C1 segment of cervical spinal cord (tissue), 14 donors: ENCODE measurements at regions not wholly inside any gene's neighbourhood (a gene's known extent, or its start where the extent isn't known, plus 50 kb on each side); places are given as distances from the start of the nearest gene placed in this dataset.

Experiments used
- DNase-seq, 14 donors: peaks; one replicate each; lab custom pipeline; 2025; lab: John Stamatoyannopoulos, UW

- DNase-seq = no peak
Measured at GRCh38 chr2:150981826-150982225, 279.8 kb downstream of the RBM43 start.

GRCh38 chr2:150978053-150978452 lies 283.6 kb downstream of the RBM43 start:
- DNase-seq = no peak

- DNase-seq = no peak
Measured at GRCh38 chr2:150977296-150977695, 284.4 kb downstream of the RBM43 start.

GRCh38 chr2:150976604-150977003 lies 285.1 kb downstream of the RBM43 start:
- no peak for DNase-seq

DNA sequence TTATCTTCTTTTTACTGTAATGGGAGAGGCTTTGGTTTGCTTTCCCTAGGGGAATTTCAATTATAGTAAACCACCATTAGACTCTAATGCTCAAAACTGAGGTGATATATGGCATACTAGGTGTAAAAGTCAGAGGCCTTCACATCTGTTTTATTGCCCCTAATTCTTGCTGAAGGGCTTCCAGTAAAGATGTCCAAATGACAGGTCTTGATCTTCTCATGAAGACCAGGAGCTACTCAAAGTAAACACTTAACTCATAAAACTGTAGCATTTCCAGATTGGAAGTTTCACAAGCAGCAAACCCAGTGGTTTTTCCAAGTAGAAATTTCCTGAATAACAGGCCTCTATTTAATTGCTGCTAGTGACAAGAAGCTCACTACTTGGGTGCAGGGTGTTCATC lies 286.8 kb downstream of the RBM43 start:
- DNase-seq = no peak

DNA sequence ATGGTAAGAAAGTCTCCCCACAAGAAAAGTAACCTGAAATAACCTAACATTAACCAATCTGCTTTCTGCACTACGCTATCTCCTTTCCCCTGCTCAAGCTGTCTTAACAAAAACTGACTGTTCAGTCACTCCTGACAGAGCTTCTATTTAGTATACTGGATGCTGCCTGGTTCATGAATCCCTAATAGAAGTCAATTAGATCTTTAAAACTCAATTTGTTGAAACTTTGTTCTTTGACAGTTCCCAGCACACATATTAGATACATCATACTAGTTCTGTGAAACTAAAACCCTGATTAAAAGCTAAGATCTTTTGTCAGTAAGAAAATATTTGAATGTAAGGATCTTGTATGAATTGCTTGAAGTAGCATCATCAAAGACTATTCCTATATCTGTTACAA lies 287.4 kb downstream of the RBM43 start:
- DNase-seq = no peak

- no peak for DNase-seq
Measured at GRCh38 chr2:150971910-150972309, 289.8 kb downstream of the RBM43 start.

- no peak for DNase-seq
Measured at GRCh38 chr2:150963336-150963735, 298.3 kb downstream of the RBM43 start.

GRCh38 chr2:150955231-150955630 lies 306.4 kb downstream of the RBM43 start:
- no peak for DNase-seq

DNA sequence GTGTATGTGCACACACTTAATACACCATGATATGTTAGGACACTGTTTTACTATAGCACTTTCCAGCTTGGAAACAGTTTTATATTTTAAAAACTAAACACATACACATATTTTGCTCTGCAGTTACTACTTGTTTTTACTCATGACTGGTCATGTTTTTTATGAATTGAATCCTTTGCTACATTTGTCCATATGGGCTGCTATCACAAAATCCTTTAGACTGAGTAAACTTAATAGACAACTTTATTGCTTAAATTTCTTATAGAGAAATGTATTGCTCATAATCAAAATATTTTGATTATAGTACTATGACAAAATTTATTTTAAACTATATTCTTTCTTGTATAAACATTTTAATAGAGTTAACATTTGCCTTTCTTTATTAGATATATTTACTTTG lies 314.8 kb downstream of the RBM43 start:
- no peak for DNase-seq

- no peak for DNase-seq
Measured at GRCh38 chr2:150944315-150944714, 317.3 kb downstream of the RBM43 start.

DNA sequence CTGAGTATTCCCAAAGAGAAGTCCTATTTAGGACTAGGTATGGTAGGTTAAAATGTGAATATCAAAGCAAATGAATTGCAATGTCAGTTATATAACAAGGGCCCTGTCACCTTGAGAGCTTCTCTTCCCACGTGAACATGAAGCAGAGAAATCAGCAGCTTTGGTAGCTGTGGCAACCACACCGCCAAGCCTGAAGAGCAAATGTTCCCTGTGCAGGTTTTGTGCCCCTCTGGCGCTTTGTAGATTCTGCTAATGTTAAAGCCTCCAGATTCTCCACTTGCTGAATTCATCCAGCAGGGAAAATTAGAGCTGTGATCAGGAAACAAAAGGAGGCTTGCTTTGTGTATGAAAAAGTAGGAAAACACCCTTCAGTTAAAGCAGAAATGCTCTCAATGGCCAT lies 322.6 kb downstream of the RBM43 start:
- DNase-seq = no peak

GRCh38 chr2:150938527-150938926 lies 323.1 kb downstream of the RBM43 start:
- no peak for DNase-seq

DNA sequence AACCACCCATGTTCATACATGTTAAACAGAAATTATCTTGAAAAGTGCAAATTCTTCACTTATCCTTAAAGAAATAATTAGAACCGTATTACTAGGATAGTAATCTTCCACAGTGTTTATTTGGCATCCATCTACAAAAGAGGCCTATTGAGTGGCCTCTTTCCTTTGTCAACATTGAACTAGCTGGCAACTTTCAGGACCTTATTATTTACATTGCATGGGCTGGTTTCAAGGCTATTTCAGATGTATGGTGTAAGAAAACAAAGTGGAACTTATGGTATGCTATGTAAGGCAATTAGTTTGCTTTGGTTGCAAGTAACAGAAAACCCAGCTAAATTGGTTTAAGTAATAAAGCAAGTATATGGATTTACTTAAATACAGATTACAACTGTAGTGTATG lies 324.6 kb downstream of the RBM43 start:
- DNase-seq = no peak

GRCh38 chr2:150931451-150931850 lies 330.2 kb downstream of the RBM43 start:
- no peak for DNase-seq

- no peak for DNase-seq
Measured at GRCh38 chr2:150925611-150926010, 336.1 kb downstream of the RBM43 start.

- no peak for DNase-seq
Measured at GRCh38 chr2:150924878-150925277, 336.8 kb downstream of the RBM43 start.

GRCh38 chr2:150919901-150920300 lies 341.8 kb downstream of the RBM43 start:
- no peak for DNase-seq

GRCh38 chr2:150917961-150918713 lies 343.5 kb downstream of the RBM43 start:
- DNase-seq = no peak

DNA sequence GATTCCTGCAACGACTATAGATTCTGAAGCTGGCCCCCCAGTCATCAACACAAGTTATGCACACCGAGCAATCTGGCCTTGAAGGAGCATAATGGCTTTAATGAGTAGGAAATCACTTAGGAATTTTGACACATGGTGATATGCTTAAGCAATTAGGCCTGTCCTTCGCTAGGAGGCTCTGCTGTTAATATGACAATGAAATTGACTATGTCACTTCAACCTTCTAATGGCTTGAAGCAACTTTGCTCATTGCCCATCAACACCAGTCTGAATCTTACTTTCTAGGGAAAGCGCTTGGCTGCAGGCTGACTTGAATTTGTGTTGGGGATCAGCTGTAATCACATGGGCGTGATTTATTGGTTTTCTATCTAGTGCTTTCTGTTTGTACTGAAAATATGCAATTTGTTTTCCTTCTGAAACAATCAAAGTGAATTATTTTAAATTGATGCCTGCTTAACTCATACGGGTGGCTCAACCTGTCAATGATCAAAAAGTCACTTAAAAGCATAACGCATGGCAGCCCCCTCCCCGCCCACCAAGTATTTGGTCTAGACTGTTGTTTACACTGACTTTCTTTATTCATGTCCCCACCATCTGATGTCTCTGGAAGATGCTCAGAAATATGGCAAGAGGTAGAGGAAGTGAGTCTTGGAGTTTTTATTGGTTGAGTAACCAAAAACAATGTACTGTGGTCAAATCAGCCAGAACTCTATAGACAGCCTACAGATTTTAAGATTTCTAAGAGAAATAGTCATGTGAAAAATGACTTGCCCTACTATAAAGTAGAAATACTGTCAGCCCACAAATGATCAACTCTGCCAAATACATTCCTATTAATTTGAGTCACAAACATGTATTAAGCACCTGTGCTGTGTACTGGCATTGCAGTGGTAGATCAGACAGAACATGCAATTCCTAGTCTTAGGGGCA lies 344.9 kb downstream of the RBM43 start:
- DNase-seq = no peak

DNA sequence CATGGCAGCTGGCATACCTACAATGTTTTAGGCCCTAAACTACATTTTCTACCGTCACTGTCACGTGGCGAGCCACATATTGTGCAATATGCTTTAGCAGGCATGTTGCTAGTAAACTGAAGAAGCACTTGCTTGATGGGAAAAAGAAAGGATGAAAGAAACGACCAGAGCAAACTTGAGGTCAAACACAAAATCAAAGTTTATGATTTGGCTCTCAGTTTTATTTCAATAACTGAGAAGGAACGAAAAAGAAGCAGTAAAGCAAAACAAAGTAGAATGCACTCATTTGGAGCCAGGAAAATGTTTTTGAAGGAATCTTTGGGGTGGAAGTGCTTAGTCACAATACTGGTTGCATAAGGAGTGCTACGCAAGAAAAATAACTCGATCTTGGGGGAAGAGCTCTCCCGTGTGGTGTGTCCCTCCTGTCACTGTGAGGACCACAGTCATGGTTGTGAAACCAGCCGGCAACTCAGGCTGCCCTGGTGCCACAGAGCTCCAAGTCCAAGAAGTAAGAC lies 349.8 kb downstream of the RBM43 start:
- no peak for DNase-seq

- no peak for DNase-seq
Measured at GRCh38 chr2:150909613-150910012, 352.1 kb downstream of the RBM43 start.

DNA sequence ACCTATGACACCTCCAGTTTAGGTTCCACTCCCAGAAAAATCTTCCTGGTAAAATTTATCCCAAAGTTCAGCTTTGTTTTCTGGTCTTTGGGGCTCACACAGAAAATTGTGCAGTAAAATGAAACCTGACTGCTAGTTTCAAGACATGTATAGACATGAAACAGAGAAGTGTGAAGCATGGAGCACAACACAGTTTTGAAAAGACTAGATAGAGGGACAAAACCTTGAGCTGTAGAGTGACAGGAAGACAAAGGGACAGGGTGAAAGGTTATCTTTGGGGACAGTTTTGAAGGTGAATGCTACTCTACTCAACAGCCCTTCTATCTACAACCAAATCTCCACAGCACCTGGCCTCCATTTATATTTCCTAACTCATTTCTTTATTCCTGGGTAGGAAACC lies 352.6 kb downstream of the RBM43 start:
- no peak for DNase-seq
